Liver (tissue), 2 donors: ENCODE measurements at regions not wholly inside any gene's neighbourhood (a gene's known extent, or its start where the extent isn't known, plus 50 kb on each side); places are given as distances from the start of the nearest gene placed in this dataset.

Experiments
- FOXA2 ChIP-seq: IDR thresholded peaks from 2 replicates; pipeline ENCODE4 v1.6.1; 2016; ENCODE audit warnings: antibody characterized with exemption
- SP1 ChIP-seq: IDR thresholded peaks from 2 replicates; pipeline ENCODE4 v1.6.1; 2018; ENCODE audit warnings: antibody characterized with exemption, mild to moderate bottlenecking
- donor health status: healthy.

- no peak for TF ChIP-seq FOXA2
- no peak for TF ChIP-seq SP1
Measured at GRCh38 chr2:164438490-164439205, 182.6 kb downstream of the GRB14 start.
